ENCODE measurements at regions not wholly inside any gene's neighbourhood (a gene's known extent, or its start where the extent isn't known, plus 50 kb on each side); places are given as distances from the start of the nearest gene placed in this dataset.

GRCh38 chr1:25082216-25082899 is 149.9 kb downstream of the SYF2 start:
- no peak for TF ChIP-seq CTCF (conservative IDR thresholded peaks at IDR 0.05; ENCODE audit: low read depth, low read length)
- DNase-seq (ENCODE audit: low read depth): no peak

GRCh38 chr1:25081496-25081895 is 150.8 kb downstream of the SYF2 start:
- H3K4me3 ChIP-seq (ENCODE audit: low read length): no peak overlapping the region
- DNase-seq (ENCODE audit: low read depth): no peak
- TF ChIP-seq CTCF (conservative IDR thresholded peaks at IDR 0.05; ENCODE audit: low read depth, low read length): no peak

More at GRCh38 chr1:25082216-25082899, 149.9 kb downstream of the SYF2 start:
- no peak overlapping the region for H3K4me3 ChIP-seq (ENCODE audit: low read length)

DNA sequence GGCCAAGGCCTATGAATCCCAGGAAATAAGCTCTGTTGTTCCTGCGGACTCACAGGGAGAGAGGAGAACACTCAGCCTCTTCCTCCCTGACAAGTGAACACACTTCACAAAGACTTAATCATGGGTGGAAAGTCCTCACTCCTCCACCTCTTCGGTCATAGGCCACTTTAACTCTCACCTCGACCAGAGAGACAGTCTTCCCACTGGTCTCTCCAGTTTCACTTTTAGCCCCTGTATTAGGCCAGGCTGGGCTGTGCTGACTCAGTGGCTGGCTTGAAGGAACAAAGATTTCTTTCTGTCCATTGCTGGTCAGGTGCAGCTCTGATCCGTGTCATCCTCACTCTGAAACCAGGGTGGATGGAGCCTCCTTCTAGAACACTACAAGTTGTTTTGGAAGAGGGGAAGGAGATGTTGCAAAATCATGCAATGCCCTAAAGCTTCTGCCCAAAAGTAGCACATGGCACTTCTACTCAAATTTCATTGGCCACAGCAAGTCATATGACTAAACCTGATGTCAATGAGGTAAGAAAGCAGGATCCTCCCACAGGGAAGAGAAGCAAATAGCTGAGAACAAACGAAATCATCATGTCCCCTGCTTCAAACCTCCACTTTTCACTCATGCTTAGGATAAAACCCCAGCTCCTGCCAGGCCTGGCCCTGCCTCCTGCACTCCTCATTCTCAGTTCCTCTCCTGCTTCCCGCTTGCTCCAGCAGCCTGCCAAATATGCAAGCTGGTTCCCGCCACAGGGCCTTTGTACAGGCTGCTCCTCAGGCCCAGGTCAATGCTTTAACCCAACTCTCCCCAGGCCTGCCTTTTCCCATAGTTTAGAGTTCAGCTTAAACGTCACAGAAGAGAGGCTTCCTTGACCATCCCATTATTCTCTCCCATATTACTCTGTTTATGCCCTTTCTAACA is 150.5 kb upstream of the RUNX3 start:
- no peak overlapping the region for H3K4me3 ChIP-seq (ENCODE audit: low read length)
- DNase-seq (ENCODE audit: low read depth): no peak
- TF ChIP-seq CTCF (conservative IDR thresholded peaks at IDR 0.05; ENCODE audit: low read depth, low read length): no peak

DNA sequence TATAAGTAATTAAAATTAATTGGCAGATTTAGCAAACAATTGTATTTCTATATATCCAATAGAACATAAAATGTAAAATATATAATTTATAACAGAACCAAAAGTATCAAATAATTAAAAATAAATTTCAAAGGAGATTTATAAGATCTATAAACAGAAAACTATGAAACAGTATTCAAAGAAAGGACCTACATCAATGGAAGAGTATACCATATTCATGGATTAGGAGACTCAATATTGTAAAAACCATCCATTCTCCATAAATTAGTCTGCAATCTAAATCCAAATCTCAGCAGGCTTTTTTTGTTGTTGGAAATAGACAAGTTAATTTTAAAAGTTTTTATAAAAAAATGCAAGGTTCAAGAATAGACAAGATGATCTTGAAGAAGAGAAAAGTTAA is 149.0 kb upstream of the RUNX3 start:
- no peak overlapping the region for H3K4me3 ChIP-seq (ENCODE audit: low read length)
- DNase-seq (ENCODE audit: low read depth): no peak
- TF ChIP-seq CTCF (conservative IDR thresholded peaks at IDR 0.05; ENCODE audit: low read depth, low read length): no peak

GRCh38 chr1:25074351-25075227 is 144.5 kb upstream of the RUNX3 start:
- H3K4me3 ChIP-seq (ENCODE audit: low read length): no peak overlapping the region
- DNase-seq (ENCODE audit: low read depth): no peak
- no peak for TF ChIP-seq CTCF (conservative IDR thresholded peaks at IDR 0.05; ENCODE audit: low read depth, low read length)

DNA sequence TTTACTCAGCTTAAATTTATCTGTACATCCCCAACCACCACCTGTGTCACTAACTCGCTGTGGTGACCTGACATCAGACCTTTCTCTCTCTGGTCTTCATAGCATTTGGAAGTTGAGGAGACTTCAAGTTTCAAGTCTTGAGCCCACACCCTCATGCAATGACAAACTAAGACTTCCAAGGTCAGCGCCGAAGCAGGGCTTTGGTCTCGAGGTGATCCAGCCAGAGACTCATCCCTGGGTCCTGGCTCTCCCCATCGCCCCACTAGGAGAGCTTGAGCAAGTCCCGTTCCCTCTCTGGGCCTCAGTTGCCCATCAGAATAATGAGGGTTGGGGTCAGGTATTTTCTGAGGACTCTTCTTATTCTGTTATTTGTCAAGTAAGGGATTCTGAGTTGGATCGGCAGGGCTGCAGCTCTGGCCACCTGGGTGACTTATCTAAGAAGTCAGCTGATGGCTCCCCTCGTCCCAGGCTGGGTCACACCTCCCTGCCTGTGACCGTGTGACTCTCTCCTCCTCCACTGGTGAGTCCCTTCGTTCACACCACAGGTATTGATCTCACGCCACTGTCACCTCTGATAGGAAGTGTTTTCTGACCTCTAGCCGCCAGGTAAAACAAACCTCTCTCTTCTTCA is 143.7 kb upstream of the RUNX3 start:
- H3K4me3 ChIP-seq (ENCODE audit: low read length): no peak overlapping the region
- DNase-seq (ENCODE audit: low read depth): no peak
- TF ChIP-seq CTCF (conservative IDR thresholded peaks at IDR 0.05; ENCODE audit: low read depth, low read length): no peak
